Stomach (tissue), 8 donors: ENCODE measurements at regions not wholly inside any gene's neighbourhood (a gene's known extent, or its start where the extent isn't known, plus 50 kb on each side); places are given as distances from the start of the nearest gene placed in this dataset.

Experiments
- DNase-seq, 2 donors: peaks; one replicate each; pipeline versions ENCODE4 v3.0.0 to v3.0.0-alpha.2; 2013 to 2019
- H3K27ac ChIP-seq, 5 donors: fragments of 200-600 bp in 4 of 5; sonication (generic) in 4 of 5; one replicate each; pipeline ENCODE4 v1.5.1; 2013 to 2019; ENCODE audit warnings: mild to moderate bottlenecking in 1 of 5, moderate library complexity in 1 of 5
- H3K27me3 ChIP-seq, 3 donors: fragments of 200-600 bp; sonication (generic); one replicate each; pipeline ENCODE4 v1.5.1; 2017 to 2019; ENCODE audit warnings: mixed run types in 1 of 3
- H3K36me3 ChIP-seq, 4 donors: fragments of 200-600 bp; sonication (generic); 1 replicate in 3 of 4; 2 replicates in 1 of 4; pipeline ENCODE4 v1.5.1; 2016 to 2019
- H3K4me1 ChIP-seq, 4 donors: fragments of 200-600 bp; sonication (generic); one replicate each; pipeline ENCODE4 v1.5.1; 2016 to 2019
- H3K4me3 ChIP-seq, 4 donors: fragments of 200-600 bp; sonication (generic) in 3 of 4; one replicate each; pipeline ENCODE4 v1.5.1; 2016 to 2019; ENCODE audit warnings: mild to moderate bottlenecking in 1 of 4
- H3K9me3 ChIP-seq, 4 donors: fragments of 200-600 bp; sonication (generic); one replicate each; pipeline ENCODE4 v1.5.1; 2016 to 2019
- CTCF ChIP-seq, 7 experiments: fragments of 450-650 bp in 4 of 7; fragments of 200-600 bp in 3 of 7; sonication (generic) in 3 of 7; IDR thresholded peaks; one replicate each; pipeline ENCODE4 v1.5.1; 2016 to 2019; ENCODE audit warnings: antibody characterized with exemption in 7 of 7, control low read depth in 2 of 7, mild to moderate bottlenecking in 1 of 7
- EP300 ChIP-seq: sonication (generic); formaldehyde crosslinking; IDR thresholded peaks from one replicate; pipeline ENCODE4 v1.6.1; 2017; ENCODE audit warnings: antibody characterized with exemption
- POLR2A ChIP-seq, 4 donors: fragments of 450-650 bp; IDR thresholded peaks; one replicate each; pipeline ENCODE4 v1.6.1; 2016; ENCODE audit warnings: antibody characterized with exemption in 4 of 4, control low read depth in 2 of 4, mild to moderate bottlenecking in 1 of 4, moderate library complexity in 1 of 4
- POLR2AphosphoS5 ChIP-seq, 3 donors: sonication (generic); formaldehyde crosslinking; IDR thresholded peaks; one replicate each; pipeline ENCODE4 v1.6.1; 2016; ENCODE audit warnings: antibody characterized with exemption in 3 of 3
- WGBS, 5 donors: extraction: QIAGEN DNeasy Blood & Tissue Kit in 3 of 5; methylation state at CpG; one replicate each; pipeline versions ENCODE4 v1.1.5 to v1.1.7; 2013 to 2018; 5-methylcytosine and 5-hydroxymethylcytosine counted together
- intact Hi-C: fragments of 100-400 bp; cut with DNase I; formaldehyde crosslinking; loops from one replicate; pipeline ENCODE4 v1.15.1; 2023; ENCODE audit warnings: low total_unique reads
- donor health status: healthy with polysubstance abuse.
- donor health status: Bipolar disorder and iron deficiency.
- donor health status: healthy.

- H3K4me1 ChIP-seq = peaks cover 47 to 82% (median 53%) of the 10 kb centered on the region in 4 donors
- intact Hi-C loops = loop anchor here (5.0 kb wide), 1 partner anchor 155 kb away; no protein-coding TSS in a partner anchor
These were observed 160.2 kb upstream of the TBL1XR1 start for GRCh38 chr3:177357352-177358090.

GRCh38 chr3:177358091-177358976 lies 161.1 kb upstream of the TBL1XR1 start:
- Histone ChIP-seq H3K27me3 (no peaks in the 10 kb centered on the region), H3K4me1 (peaks cover 47 to 83% (median 56%) of the 10 kb centered on the region in 4 donors), H3K27ac (peak overlapping the region; percentile 83 to 92 (median 90)), H3K9me3 (no peaks in the 10 kb centered on the region), H3K4me3 (peak overlapping the region in 3 of 4 donors; percentile 13 to 24 (median 17)), H3K36me3 (no peaks in the 10 kb centered on the region)
- WGBS, 5 donors = 21 to 34% (median 27%) methylated on average over 15 of the region's 15 CpGs
- peak; percentile 56 to 83 for DNase-seq
- TF ChIP-seq CTCF (IDR thresholded peaks at IDR 0.05) (no peak), POLR2AphosphoS5 (IDR thresholded peaks at IDR 0.05) (peak in 1 of 3 donors; percentile 25), POLR2A (IDR thresholded peaks at IDR 0.05) (no peak), EP300 (no peak)
- intact Hi-C loops = loop anchor here (5.0 kb wide), 1 partner anchor 156 kb away; no protein-coding TSS in a partner anchor

More at GRCh38 chr3:177357352-177358090, 160.2 kb upstream of the TBL1XR1 start:
- Histone ChIP-seq H3K9me3 (no peaks in the 10 kb centered on the region), H3K4me3 (peak overlapping the region in 1 of 4 donors; percentile 24), H3K36me3 (no peaks in the 10 kb centered on the region), H3K27me3 (no peaks in the 10 kb centered on the region), H3K27ac (peak overlapping the region; percentile 83 to 92 (median 90))
- peak in 1 of 7 experiments; percentile 9 for TF ChIP-seq CTCF (IDR thresholded peaks at IDR 0.05)
- no peak for TF ChIP-seq POLR2A (IDR thresholded peaks at IDR 0.05)
- TF ChIP-seq POLR2AphosphoS5 (IDR thresholded peaks at IDR 0.05) = peak in 2 of 3 donors; percentile 64 to 90
- no peak for TF ChIP-seq EP300
- 12 to 20% (median 18%) methylated on average over 5 of the region's 5 CpGs for WGBS, 5 donors
- peak; percentile 62 to 89 for DNase-seq

- Histone ChIP-seq H3K9me3 (no peaks in the 10 kb centered on the region), H3K36me3 (no peaks in the 10 kb centered on the region), H3K4me3 (peak overlapping the region; percentile 27 to 41 (median 38)), H3K27me3 (no peaks in the 10 kb centered on the region), H3K27ac (peak overlapping the region; percentile 81 to 92 (median 90)), H3K4me1 (peaks cover 47 to 76% (median 56%) of the 10 kb centered on the region in 4 donors)
- intact Hi-C loops = loop anchor here (5.0 kb wide), 1 partner anchor 157 kb away; no protein-coding TSS in a partner anchor
- peak; percentile 41 to 81 for DNase-seq
- TF ChIP-seq POLR2A (IDR thresholded peaks at IDR 0.05) = no peak
- no peak for TF ChIP-seq CTCF (IDR thresholded peaks at IDR 0.05)
- no peak for TF ChIP-seq POLR2AphosphoS5 (IDR thresholded peaks at IDR 0.05)
- TF ChIP-seq EP300 = no peak
- WGBS, 5 donors = 21 to 52% (median 34%) methylated on average over 27 to 31 of the region's 31 CpGs
These were observed 161.8 kb upstream of the TBL1XR1 start for GRCh38 chr3:177358977-177359592.
